Hepatocyte (in vitro differentiated cells): ENCODE measurements at regions not wholly inside any gene's neighbourhood (a gene's known extent, or its start where the extent isn't known, plus 50 kb on each side); places are given as distances from the start of the nearest gene placed in this dataset.

Source experiments
- EZH2 ChIP-seq: fragments of 200-600 bp; sonication (generic); IDR thresholded peaks from 2 replicates; pipeline ENCODE4 v1.6.1; 2016; ENCODE audit warnings: antibody characterized with exemption, mild to moderate bottlenecking, borderline replicate concordance
- EZH2phosphoT487 ChIP-seq: fragments of 200-600 bp; sonication (generic); IDR thresholded peaks from one replicate; pipeline ENCODE4 v1.6.1; 2018; ENCODE audit warnings: antibody characterized with exemption, mild to moderate bottlenecking, low read depth, moderate library complexity; ENCODE audit not compliant: unreplicated experiment, severe bottlenecking
- TF ChIP-seq, protein P1 (sequence below): fragments of 200-600 bp; sonication (generic); IDR thresholded peaks from 2 replicates; pipeline ENCODE4 v1.5.1; 2016; ENCODE audit warnings: antibody characterized with exemption, mild to moderate bottlenecking; ENCODE audit not compliant: poor library complexity

DNA sequence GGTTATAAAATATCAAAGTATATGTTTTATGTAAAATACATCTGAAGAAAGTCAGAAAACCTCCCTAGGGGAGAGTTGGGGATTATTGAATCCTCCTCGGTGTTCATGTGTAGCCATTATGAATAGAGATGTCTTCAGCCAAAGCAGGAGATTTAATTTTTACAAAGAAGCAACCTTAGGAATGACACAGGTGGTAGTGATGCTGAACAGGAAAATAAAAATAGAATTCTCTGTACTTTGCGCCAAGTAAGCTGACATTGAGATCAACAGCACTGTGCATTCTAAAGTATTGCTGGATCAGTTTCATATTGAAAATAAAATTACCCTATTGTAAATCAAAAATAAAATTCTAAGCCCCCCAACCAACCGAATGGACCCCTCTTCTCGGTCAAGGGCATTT, 132.8 kb upstream of the TRHDE start:
- TF ChIP-seq, protein P1, sequence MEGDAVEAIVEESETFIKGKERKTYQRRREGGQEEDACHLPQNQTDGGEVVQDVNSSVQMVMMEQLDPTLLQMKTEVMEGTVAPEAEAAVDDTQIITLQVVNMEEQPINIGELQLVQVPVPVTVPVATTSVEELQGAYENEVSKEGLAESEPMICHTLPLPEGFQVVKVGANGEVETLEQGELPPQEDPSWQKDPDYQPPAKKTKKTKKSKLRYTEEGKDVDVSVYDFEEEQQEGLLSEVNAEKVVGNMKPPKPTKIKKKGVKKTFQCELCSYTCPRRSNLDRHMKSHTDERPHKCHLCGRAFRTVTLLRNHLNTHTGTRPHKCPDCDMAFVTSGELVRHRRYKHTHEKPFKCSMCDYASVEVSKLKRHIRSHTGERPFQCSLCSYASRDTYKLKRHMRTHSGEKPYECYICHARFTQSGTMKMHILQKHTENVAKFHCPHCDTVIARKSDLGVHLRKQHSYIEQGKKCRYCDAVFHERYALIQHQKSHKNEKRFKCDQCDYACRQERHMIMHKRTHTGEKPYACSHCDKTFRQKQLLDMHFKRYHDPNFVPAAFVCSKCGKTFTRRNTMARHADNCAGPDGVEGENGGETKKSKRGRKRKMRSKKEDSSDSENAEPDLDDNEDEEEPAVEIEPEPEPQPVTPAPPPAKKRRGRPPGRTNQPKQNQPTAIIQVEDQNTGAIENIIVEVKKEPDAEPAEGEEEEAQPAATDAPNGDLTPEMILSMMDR: no peak
- TF ChIP-seq EZH2: no peak
- TF ChIP-seq EZH2phosphoT487: no peak
